ENCODE measurements at regions not wholly inside any gene's neighbourhood (a gene's known extent, or its start where the extent isn't known, plus 50 kb on each side); places are given as distances from the start of the nearest gene placed in this dataset.
"Not testable (repeated sequence)": the region's sequence is repeated elsewhere in the genome, so short reads cannot be mapped to it uniquely, and the experiment has no call there.

- BruUV-seq (replicated peaks) = no TSS peak
- no peak for ATAC-seq
- intact Hi-C loops (cut with micrococcal nuclease) = no loop called here
- Histone ChIP-seq H3K27ac (ENCODE audit: low read length) (no peak overlapping the region), H3K4me2 (ENCODE audit: low read length) (no peak overlapping the region), H3K4me3 (ENCODE audit: low read length) (no peak overlapping the region), H4K20me1 (ENCODE audit: low read length) (no peaks in the 10 kb centered on the region), H2AFZ (ENCODE audit: low read length) (no peak overlapping the region), H3K9me3 (ENCODE audit: low read length) (no peaks in the 10 kb centered on the region), H3K9me2 (replicated peaks; ENCODE audit: low read length) (no peaks in the 10 kb centered on the region), H3K36me3 (ENCODE audit: low read depth, low read length) (no peaks in the 10 kb centered on the region), H3K9ac (ENCODE audit: low read length) (no peak overlapping the region), H3K27me3 (ENCODE audit: low read length) (0 out of 2 replicates have a peak, but pooled peaks cover 3% of the 10 kb centered on the region), H3K79me2 (ENCODE audit: low read length) (no peaks in the 10 kb centered on the region), H3F3A (ENCODE audit: low read length, unreplicated experiment) (no peaks in the 10 kb centered on the region), H3K4me1 (ENCODE audit: insufficient read depth, low read length) (no peaks in the 10 kb centered on the region)
- POLR2A ChIA-PET (ENCODE audit: unreplicated experiment) = no interaction called here
- CTCF ChIA-PET = no interaction called here
- DNase-seq = no peak
- no peak for TF ChIP-seq EZH2 (IDR thresholded peaks at IDR 0.05; ENCODE audit: low read length, unreplicated experiment)
- no peak for TF ChIP-seq CTCF (conservative IDR thresholded peaks at IDR 0.05; ENCODE audit: low read depth, low read length)
- TF ChIP-seq EZH2phosphoT487 (IDR thresholded peaks at IDR 0.05; ENCODE audit: borderline replicate concordance, low read length) = no peak
Measured at GRCh38 chr6:8624665-8625064, 189.3 kb upstream of the SLC35B3 start.

GRCh38 chr6:8623441-8623840, 188.1 kb upstream of the SLC35B3 start:
- Histone ChIP-seq H3K9me3 (ENCODE audit: low read length) (no peaks in the 10 kb centered on the region), H3K4me3 (ENCODE audit: low read length) (no peak overlapping the region), H3K9ac (ENCODE audit: low read length) (no peak overlapping the region), H2AFZ (ENCODE audit: low read length) (no peak overlapping the region), H3F3A (ENCODE audit: low read length, unreplicated experiment) (no peaks in the 10 kb centered on the region), H3K4me2 (ENCODE audit: low read length) (no peak overlapping the region), H4K20me1 (ENCODE audit: low read length) (no peaks in the 10 kb centered on the region), H3K4me1 (ENCODE audit: insufficient read depth, low read length) (no peaks in the 10 kb centered on the region), H3K27ac (ENCODE audit: low read length) (no peak overlapping the region), H3K9me2 (replicated peaks; ENCODE audit: low read length) (no peaks in the 10 kb centered on the region), H3K27me3 (ENCODE audit: low read length) (0 out of 2 replicates have a peak, but pooled peaks cover 3% of the 10 kb centered on the region), H3K36me3 (ENCODE audit: low read depth, low read length) (no peaks in the 10 kb centered on the region), H3K79me2 (ENCODE audit: low read length) (no peaks in the 10 kb centered on the region)
- POLR2A ChIA-PET (ENCODE audit: unreplicated experiment) = no interaction called here
- DNase-seq = no peak
- CTCF ChIA-PET = no interaction called here
- ATAC-seq = no peak
- TF ChIP-seq EZH2phosphoT487 (IDR thresholded peaks at IDR 0.05; ENCODE audit: borderline replicate concordance, low read length) (no peak), CTCF (conservative IDR thresholded peaks at IDR 0.05; ENCODE audit: low read depth, low read length) (no peak), EZH2 (IDR thresholded peaks at IDR 0.05; ENCODE audit: low read length, unreplicated experiment) (no peak)
- BruUV-seq (replicated peaks) = no TSS peak
- intact Hi-C loops (cut with micrococcal nuclease) = no loop called here

GRCh38 chr6:8619853-8620252, 184.5 kb upstream of the SLC35B3 start:
- H3K4me3 ChIP-seq (ENCODE audit: low read length) = no peak overlapping the region
- no peak overlapping the region for H2AFZ ChIP-seq (ENCODE audit: low read length)
- ChIA-PET CTCF (no interaction called here), POLR2A (ENCODE audit: unreplicated experiment) (no interaction called here)
- intact Hi-C loops (cut with micrococcal nuclease) = no loop called here
- H4K20me1 ChIP-seq (ENCODE audit: low read length) = no peaks in the 10 kb centered on the region
- no peaks in the 10 kb centered on the region for H3K4me1 ChIP-seq (ENCODE audit: insufficient read depth, low read length)
- BruUV-seq (replicated peaks) = no TSS peak
- H3K27ac ChIP-seq (ENCODE audit: low read length) = no peak overlapping the region
- H3K4me2 ChIP-seq (ENCODE audit: low read length) = no peak overlapping the region
- H3K27me3 ChIP-seq (ENCODE audit: low read length) = 0 out of 2 replicates have a peak, but pooled peaks cover 3% of the 10 kb centered on the region
- ATAC-seq = no peak
- DNase-seq = no peak
- TF ChIP-seq EZH2phosphoT487 (IDR thresholded peaks at IDR 0.05; ENCODE audit: borderline replicate concordance, low read length) = no peak
- TF ChIP-seq EZH2 (IDR thresholded peaks at IDR 0.05; ENCODE audit: low read length, unreplicated experiment) = no peak
- no peak for TF ChIP-seq CTCF (conservative IDR thresholded peaks at IDR 0.05; ENCODE audit: low read depth, low read length)
- no peaks in the 10 kb centered on the region for H3K9me3 ChIP-seq (ENCODE audit: low read length)
- H3K9me2 ChIP-seq (replicated peaks; ENCODE audit: low read length) = no peaks in the 10 kb centered on the region
- no peaks in the 10 kb centered on the region for H3F3A ChIP-seq (ENCODE audit: low read length, unreplicated experiment)
- H3K79me2 ChIP-seq (ENCODE audit: low read length) = no peaks in the 10 kb centered on the region
- H3K36me3 ChIP-seq (ENCODE audit: low read depth, low read length) = no peaks in the 10 kb centered on the region
- no peak overlapping the region for H3K9ac ChIP-seq (ENCODE audit: low read length)

- peak; percentile 4 for DNase-seq
- BruUV-seq (replicated peaks); H3K4me3 ChIP-seq (ENCODE audit: low read length); intact Hi-C loops (cut with micrococcal nuclease); POLR2A ChIA-PET (ENCODE audit: unreplicated experiment); H3K27me3 ChIP-seq (ENCODE audit: low read length); H3K4me2 ChIP-seq (ENCODE audit: low read length); H3F3A ChIP-seq (ENCODE audit: low read length, unreplicated experiment); ATAC-seq; H3K4me1 ChIP-seq (ENCODE audit: insufficient read depth, low read length); CTCF ChIA-PET; H3K79me2 ChIP-seq (ENCODE audit: low read length); H3K9me2 ChIP-seq (replicated peaks; ENCODE audit: low read length); H3K9me3 ChIP-seq (ENCODE audit: low read length); H4K20me1 ChIP-seq (ENCODE audit: low read length); H2AFZ ChIP-seq (ENCODE audit: low read length); H3K27ac ChIP-seq (ENCODE audit: low read length); H3K9ac ChIP-seq (ENCODE audit: low read length); H3K36me3 ChIP-seq (ENCODE audit: low read depth, low read length): not testable (repeated sequence)
Measured at GRCh38 chr6:8619408-8619807, 184.1 kb upstream of the SLC35B3 start.

All from PC-3 (cell line).